Testis (tissue), 2 donors: ENCODE measurements at regions not wholly inside any gene's neighbourhood (a gene's known extent, or its start where the extent isn't known, plus 50 kb on each side); places are given as distances from the start of the nearest gene placed in this dataset.

Experiments
- DNase-seq: peaks from one replicate; pipeline ENCODE4 v3.0.0-alpha.2; 2019
- H3K27ac ChIP-seq, 2 donors: fragments of 200-600 bp; sonication (generic); one replicate each; pipeline ENCODE4 v1.5.1; 2019
- H3K27me3 ChIP-seq: fragments of 200-600 bp; sonication (generic); one replicate; pipeline ENCODE4 v1.5.1; 2019
- H3K36me3 ChIP-seq: fragments of 200-600 bp; sonication (generic); one replicate; pipeline ENCODE4 v1.5.1; 2017; ENCODE audit warnings: low read depth; ENCODE audit errors: missing control alignments
- H3K4me1 ChIP-seq: fragments of 200-600 bp; sonication (generic); one replicate; pipeline ENCODE4 v1.5.1; 2019
- H3K4me3 ChIP-seq, 2 donors: fragments of 200-600 bp; sonication (generic); one replicate each; pipeline ENCODE4 v1.5.1; 2017 to 2019
- H3K9me3 ChIP-seq: fragments of 200-600 bp; sonication (generic); one replicate; pipeline ENCODE4 v1.5.1; 2017
- POLR2A ChIP-seq: fragments of 450-650 bp; IDR thresholded peaks from one replicate; pipeline ENCODE4 v1.6.1; 2017; ENCODE audit warnings: antibody characterized with exemption, mild to moderate bottlenecking, moderate library complexity
- WGBS, 2 donors: methylation state at CpG; one replicate each; pipeline ENCODE4 v1.1.5; 2018; 5-methylcytosine and 5-hydroxymethylcytosine counted together
- intact Hi-C: fragments of 100-400 bp; cut with DNase I; formaldehyde crosslinking; loops from one replicate; pipeline ENCODE4 v1.15.1; 2023; ENCODE audit warnings: low total_unique reads
- TF ChIP-seq, protein P1 (sequence below), 3 experiments: fragments of 450-650 bp in 2 of 3; fragments of 200-600 bp in 1 of 3; sonication (generic) in 1 of 3; IDR thresholded peaks; one replicate each; pipeline ENCODE4 v1.5.1; 2016 to 2019; ENCODE audit warnings: antibody characterized with exemption in 3 of 3, mild to moderate bottlenecking in 2 of 3, moderate library complexity in 1 of 3

- intact Hi-C loops: no loop called here
- H3K4me3 ChIP-seq: no peak overlapping the region
- no peak for TF ChIP-seq POLR2A
- TF ChIP-seq, protein P1, sequence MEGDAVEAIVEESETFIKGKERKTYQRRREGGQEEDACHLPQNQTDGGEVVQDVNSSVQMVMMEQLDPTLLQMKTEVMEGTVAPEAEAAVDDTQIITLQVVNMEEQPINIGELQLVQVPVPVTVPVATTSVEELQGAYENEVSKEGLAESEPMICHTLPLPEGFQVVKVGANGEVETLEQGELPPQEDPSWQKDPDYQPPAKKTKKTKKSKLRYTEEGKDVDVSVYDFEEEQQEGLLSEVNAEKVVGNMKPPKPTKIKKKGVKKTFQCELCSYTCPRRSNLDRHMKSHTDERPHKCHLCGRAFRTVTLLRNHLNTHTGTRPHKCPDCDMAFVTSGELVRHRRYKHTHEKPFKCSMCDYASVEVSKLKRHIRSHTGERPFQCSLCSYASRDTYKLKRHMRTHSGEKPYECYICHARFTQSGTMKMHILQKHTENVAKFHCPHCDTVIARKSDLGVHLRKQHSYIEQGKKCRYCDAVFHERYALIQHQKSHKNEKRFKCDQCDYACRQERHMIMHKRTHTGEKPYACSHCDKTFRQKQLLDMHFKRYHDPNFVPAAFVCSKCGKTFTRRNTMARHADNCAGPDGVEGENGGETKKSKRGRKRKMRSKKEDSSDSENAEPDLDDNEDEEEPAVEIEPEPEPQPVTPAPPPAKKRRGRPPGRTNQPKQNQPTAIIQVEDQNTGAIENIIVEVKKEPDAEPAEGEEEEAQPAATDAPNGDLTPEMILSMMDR (IDR thresholded peaks at IDR 0.05): no peak
- H3K4me1 ChIP-seq: no peaks in the 10 kb centered on the region
- H3K27me3 ChIP-seq: no peaks in the 10 kb centered on the region
- H3K27ac ChIP-seq: no peak overlapping the region
- no peaks in the 10 kb centered on the region for H3K36me3 ChIP-seq
- no peak for DNase-seq
- no peaks in the 10 kb centered on the region for H3K9me3 ChIP-seq
- 89 to 95% methylated on average over 5 of the region's 5 CpGs for WGBS, 2 donors
Measured at GRCh38 chr14:96997996-96998395, 200.8 kb downstream of the VRK1 start.

DNA sequence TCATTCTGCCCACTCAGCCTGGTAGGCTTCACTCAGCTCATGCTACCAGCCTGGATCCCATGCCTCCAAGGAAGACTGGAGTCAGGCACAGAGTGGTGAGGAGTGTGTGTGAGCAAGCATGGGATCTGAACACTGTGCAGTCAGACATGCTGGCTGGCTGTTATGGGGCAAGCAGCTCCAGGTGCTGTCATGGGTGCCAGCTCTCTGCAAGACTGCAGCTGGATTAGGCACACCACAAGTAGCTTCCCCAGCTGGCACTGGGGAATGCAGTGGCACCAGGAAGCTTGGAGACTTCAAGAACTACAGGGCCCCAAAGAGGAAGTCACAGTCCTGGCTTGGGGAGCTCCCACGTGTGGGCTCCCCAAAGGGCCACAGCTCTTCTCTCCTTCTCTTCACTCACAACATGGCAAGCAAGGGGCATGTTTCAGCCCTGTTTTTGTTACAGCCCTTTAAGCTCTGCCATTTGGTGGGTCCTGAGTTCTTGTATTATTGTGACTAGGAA, 202.5 kb downstream of the VRK1 start:
- H3K4me1 ChIP-seq: no peaks in the 10 kb centered on the region
- H3K4me3 ChIP-seq: no peak overlapping the region
- no peak for DNase-seq
- no peaks in the 10 kb centered on the region for H3K36me3 ChIP-seq
- WGBS, 2 donors: 67 to 100% methylated on average over 1 of the region's 1 CpG
- no peak overlapping the region for H3K27ac ChIP-seq
- no peaks in the 10 kb centered on the region for H3K9me3 ChIP-seq
- H3K27me3 ChIP-seq: no peaks in the 10 kb centered on the region
- TF ChIP-seq POLR2A: no peak
- TF ChIP-seq, protein P1 (IDR thresholded peaks at IDR 0.05): no peak
- intact Hi-C loops: no loop called here

- no peaks in the 10 kb centered on the region for H3K27me3 ChIP-seq
- no peak for DNase-seq
- intact Hi-C loops: no loop called here
Measured at GRCh38 chr14:97002454-97002853, 205.3 kb downstream of the VRK1 start.

GRCh38 chr14:97005934-97006333, 208.8 kb downstream of the VRK1 start:
- no peaks in the 10 kb centered on the region for H3K9me3 ChIP-seq
- no peaks in the 10 kb centered on the region for H3K4me1 ChIP-seq
- no peak overlapping the region for H3K4me3 ChIP-seq
- WGBS, 2 donors: 80 to 82% methylated on average over 7 of the region's 7 CpGs
- intact Hi-C loops: no loop called here
- H3K27me3 ChIP-seq: no peaks in the 10 kb centered on the region
- no peaks in the 10 kb centered on the region for H3K36me3 ChIP-seq
- DNase-seq: no peak
- H3K27ac ChIP-seq: no peak overlapping the region
- TF ChIP-seq, protein P1 (IDR thresholded peaks at IDR 0.05): no peak
- TF ChIP-seq POLR2A: no peak

More at GRCh38 chr14:97002454-97002853, 205.3 kb downstream of the VRK1 start:
- WGBS, 2 donors: 81 to 85% methylated on average over 7 of the region's 7 CpGs
- TF ChIP-seq, protein P1 (IDR thresholded peaks at IDR 0.05): no peak
- Histone ChIP-seq H3K9me3 (no peaks in the 10 kb centered on the region), H3K27ac (no peak overlapping the region), H3K4me3 (no peak overlapping the region), H3K36me3 (no peaks in the 10 kb centered on the region), H3K4me1 (no peaks in the 10 kb centered on the region)

GRCh38 chr14:97010491-97011160, 213.4 kb downstream of the VRK1 start:
- 68 to 71% methylated on average over 8 of the region's 8 CpGs for WGBS, 2 donors

More at GRCh38 chr14:97010491-97011160, 213.4 kb downstream of the VRK1 start:
- intact Hi-C loops: no loop called here
- TF ChIP-seq POLR2A: no peak
- TF ChIP-seq, protein P1 (IDR thresholded peaks at IDR 0.05): no peak
- Histone ChIP-seq H3K27me3 (no peaks in the 10 kb centered on the region), H3K9me3 (no peaks in the 10 kb centered on the region), H3K36me3 (no peaks in the 10 kb centered on the region), H3K4me1 (peaks cover 4% of the 10 kb centered on the region), H3K27ac (no peak overlapping the region), H3K4me3 (no peak overlapping the region)
- DNase-seq: no peak
